ENCODE measurements at regions not wholly inside any gene's neighbourhood (a gene's known extent, or its start where the extent isn't known, plus 50 kb on each side); places are given as distances from the start of the nearest gene placed in this dataset.

DNA sequence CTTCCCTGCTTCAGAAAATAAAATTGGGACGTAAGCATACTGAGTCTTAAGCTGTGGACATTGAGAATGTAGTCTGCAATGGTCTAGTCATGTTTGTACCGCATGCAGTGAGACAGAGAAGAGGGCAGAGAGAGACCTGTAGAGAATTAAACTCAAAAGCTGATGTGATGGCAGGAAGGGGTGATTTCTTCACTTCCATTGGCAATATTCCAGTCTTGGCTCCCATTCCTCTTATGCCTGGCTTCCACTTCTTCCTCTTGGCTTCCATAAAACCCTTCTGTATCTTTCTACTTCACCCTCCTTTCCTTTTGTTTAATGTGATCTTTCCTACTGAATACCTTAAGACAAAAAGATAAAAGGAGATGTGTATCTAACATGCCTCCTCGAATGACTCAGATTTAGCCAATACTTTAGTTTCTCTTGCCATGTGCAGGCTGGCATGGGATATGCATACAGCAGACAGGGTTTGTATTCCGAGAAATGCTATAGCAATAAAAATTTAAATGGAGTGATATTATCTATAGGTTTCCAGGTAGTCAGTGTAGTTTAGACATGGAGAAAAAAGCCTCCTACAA lies 423.1 kb upstream of the DYNLRB2 start:
- Histone ChIP-seq H3F3A (ENCODE audit: insufficient read depth, low read depth) (no peaks in the 10 kb centered on the region), H3K4me3 (no peak overlapping the region), H2AFZ (no peak overlapping the region), H3K79me2 (ENCODE audit: low read depth) (no peaks in the 10 kb centered on the region), H3K9me3 (ENCODE audit: insufficient read depth, low read depth) (no peaks in the 10 kb centered on the region), H3K9me2 (ENCODE audit: insufficient read depth) (no peaks in the 10 kb centered on the region), H3K36me3 (ENCODE audit: low read depth) (no peaks in the 10 kb centered on the region), H3K27ac (no peak overlapping the region), H3K27me3 (ENCODE audit: insufficient read depth, low read depth) (peaks cover 33% of the 10 kb centered on the region), H3K4me1 (replicated peaks; ENCODE audit: insufficient read depth) (no peaks in the 10 kb centered on the region), H3K4me2 (no peak overlapping the region), H4K20me1 (ENCODE audit: insufficient read depth) (no peaks in the 10 kb centered on the region)
- BruUV-seq (replicated peaks): no TSS peak
- TF ChIP-seq, protein P1, sequence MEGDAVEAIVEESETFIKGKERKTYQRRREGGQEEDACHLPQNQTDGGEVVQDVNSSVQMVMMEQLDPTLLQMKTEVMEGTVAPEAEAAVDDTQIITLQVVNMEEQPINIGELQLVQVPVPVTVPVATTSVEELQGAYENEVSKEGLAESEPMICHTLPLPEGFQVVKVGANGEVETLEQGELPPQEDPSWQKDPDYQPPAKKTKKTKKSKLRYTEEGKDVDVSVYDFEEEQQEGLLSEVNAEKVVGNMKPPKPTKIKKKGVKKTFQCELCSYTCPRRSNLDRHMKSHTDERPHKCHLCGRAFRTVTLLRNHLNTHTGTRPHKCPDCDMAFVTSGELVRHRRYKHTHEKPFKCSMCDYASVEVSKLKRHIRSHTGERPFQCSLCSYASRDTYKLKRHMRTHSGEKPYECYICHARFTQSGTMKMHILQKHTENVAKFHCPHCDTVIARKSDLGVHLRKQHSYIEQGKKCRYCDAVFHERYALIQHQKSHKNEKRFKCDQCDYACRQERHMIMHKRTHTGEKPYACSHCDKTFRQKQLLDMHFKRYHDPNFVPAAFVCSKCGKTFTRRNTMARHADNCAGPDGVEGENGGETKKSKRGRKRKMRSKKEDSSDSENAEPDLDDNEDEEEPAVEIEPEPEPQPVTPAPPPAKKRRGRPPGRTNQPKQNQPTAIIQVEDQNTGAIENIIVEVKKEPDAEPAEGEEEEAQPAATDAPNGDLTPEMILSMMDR (conservative IDR thresholded peaks at IDR 0.05): no peak
- TF ChIP-seq EZH2 (IDR thresholded peaks at IDR 0.05; ENCODE audit: low read depth): no peak
- POLR2A ChIA-PET (ENCODE audit: unreplicated experiment): no interaction called here
- CTCF ChIA-PET: no interaction called here
- DNase-seq: no peak
- intact Hi-C loops (cut with micrococcal nuclease; ENCODE audit: unreplicated experiment): no loop called here

DNA sequence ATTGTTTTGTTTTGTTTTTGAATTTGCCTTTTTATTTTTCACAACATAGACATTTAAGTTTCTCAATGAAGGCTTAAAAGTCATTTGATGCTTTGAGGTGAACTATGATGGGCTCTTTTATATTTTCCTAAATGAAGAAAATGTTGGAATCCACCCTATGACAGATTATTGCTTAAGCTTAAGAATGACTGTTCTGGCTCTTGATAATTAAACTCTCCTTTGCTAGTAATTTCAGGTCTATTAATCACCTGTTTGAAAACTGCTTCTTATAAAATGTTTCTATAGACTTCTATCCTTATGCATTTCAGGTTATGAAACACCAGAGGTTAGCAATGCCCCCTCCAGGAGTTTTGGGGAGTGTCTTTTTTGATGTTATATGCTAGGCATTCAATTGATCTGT lies 424.1 kb upstream of the DYNLRB2 start:
- no peak overlapping the region for H3K4me3 ChIP-seq
- peaks cover 33% of the 10 kb centered on the region for H3K27me3 ChIP-seq (ENCODE audit: insufficient read depth, low read depth)
- ChIA-PET POLR2A (ENCODE audit: unreplicated experiment) (no interaction called here), CTCF (no interaction called here)
- no peaks in the 10 kb centered on the region for H3K36me3 ChIP-seq (ENCODE audit: low read depth)
- no TSS peak for BruUV-seq (replicated peaks)
- no peaks in the 10 kb centered on the region for H3K79me2 ChIP-seq (ENCODE audit: low read depth)
- H3K4me1 ChIP-seq (replicated peaks; ENCODE audit: insufficient read depth): no peaks in the 10 kb centered on the region
- H3K4me2 ChIP-seq: no peak overlapping the region
- H2AFZ ChIP-seq: no peak overlapping the region
- no peaks in the 10 kb centered on the region for H3K9me3 ChIP-seq (ENCODE audit: insufficient read depth, low read depth)
- H3K9me2 ChIP-seq (ENCODE audit: insufficient read depth): no peaks in the 10 kb centered on the region
- no peak overlapping the region for H3K27ac ChIP-seq
- no peak for DNase-seq
- TF ChIP-seq, protein P1 (conservative IDR thresholded peaks at IDR 0.05): no peak
- TF ChIP-seq EZH2 (IDR thresholded peaks at IDR 0.05; ENCODE audit: low read depth): no peak
- intact Hi-C loops (cut with micrococcal nuclease; ENCODE audit: unreplicated experiment): no loop called here
- H3F3A ChIP-seq (ENCODE audit: insufficient read depth, low read depth): no peaks in the 10 kb centered on the region
- no peaks in the 10 kb centered on the region for H4K20me1 ChIP-seq (ENCODE audit: insufficient read depth)

DNA sequence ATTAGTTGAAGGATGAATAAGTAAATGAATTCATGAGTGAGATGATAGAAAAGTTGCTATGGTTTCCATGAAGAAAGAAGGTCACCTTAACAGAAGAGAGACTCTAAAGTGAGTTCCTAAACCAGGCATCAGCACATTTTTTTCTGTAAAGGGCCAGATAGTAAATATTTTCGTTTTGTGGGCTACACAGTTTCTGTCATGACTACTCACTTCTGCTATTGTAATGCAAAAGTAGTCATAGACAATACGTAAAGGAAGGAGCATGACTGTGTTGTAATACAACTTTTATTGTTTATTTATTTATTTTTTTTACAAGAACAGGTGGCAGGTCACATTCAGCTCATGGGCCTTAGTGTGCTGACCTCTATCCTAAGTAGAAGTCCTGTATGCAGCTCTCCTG lies 426.1 kb upstream of the DYNLRB2 start:
- ChIA-PET CTCF (no interaction called here), POLR2A (ENCODE audit: unreplicated experiment) (no interaction called here)
- H3F3A ChIP-seq (ENCODE audit: insufficient read depth, low read depth): no peaks in the 10 kb centered on the region
- intact Hi-C loops (cut with micrococcal nuclease; ENCODE audit: unreplicated experiment): no loop called here
- H3K4me1 ChIP-seq (replicated peaks; ENCODE audit: insufficient read depth): no peaks in the 10 kb centered on the region
- H3K4me2 ChIP-seq: no peak overlapping the region
- no peak for DNase-seq
- H3K4me3 ChIP-seq: no peak overlapping the region
- peaks cover 35% of the 10 kb centered on the region for H3K27me3 ChIP-seq (ENCODE audit: insufficient read depth, low read depth)
- H3K79me2 ChIP-seq (ENCODE audit: low read depth): no peaks in the 10 kb centered on the region
- no peaks in the 10 kb centered on the region for H3K9me2 ChIP-seq (ENCODE audit: insufficient read depth)
- no peaks in the 10 kb centered on the region for H4K20me1 ChIP-seq (ENCODE audit: insufficient read depth)
- no peak overlapping the region for H2AFZ ChIP-seq
- H3K27ac ChIP-seq: no peak overlapping the region
- H3K36me3 ChIP-seq (ENCODE audit: low read depth): no peaks in the 10 kb centered on the region
- TF ChIP-seq, protein P1 (conservative IDR thresholded peaks at IDR 0.05): no peak
- no peak for TF ChIP-seq EZH2 (IDR thresholded peaks at IDR 0.05; ENCODE audit: low read depth)
- no TSS peak for BruUV-seq (replicated peaks)
- no peaks in the 10 kb centered on the region for H3K9me3 ChIP-seq (ENCODE audit: insufficient read depth, low read depth)

All from PC-9 (cell line).